IgD-negative memory B cell (primary cell): ENCODE measurements at regions not wholly inside any gene's neighbourhood (a gene's known extent, or its start where the extent isn't known, plus 50 kb on each side); places are given as distances from the start of the nearest gene placed in this dataset.
A peak's percentile ranks its signal among the peaks of the same experiment; 100 is the strongest.

Experiments used
- H3K27ac Mint-ChIP-seq, 3 donors: one replicate each; pipeline ENCODE4 v1.8.0; 2020 to 2022; ENCODE audit warnings: mild to moderate bottlenecking in 3 of 3, mixed read lengths in 3 of 3, moderate library complexity in 1 of 3
- H3K27me3 Mint-ChIP-seq: one replicate; pipeline ENCODE4 v1.8.0; 2021; ENCODE audit warnings: mixed read lengths
- H3K36me3 Mint-ChIP-seq: one replicate; pipeline ENCODE4 v1.8.0; 2020; ENCODE audit warnings: mild to moderate bottlenecking, mixed read lengths
- H3K4me1 Mint-ChIP-seq, 3 donors: one replicate each; pipeline ENCODE4 v1.8.0; 2020 to 2022; ENCODE audit warnings: mixed read lengths in 3 of 3, mild to moderate bottlenecking in 1 of 3
- H3K4me3 Mint-ChIP-seq, 4 donors: one replicate each; pipeline ENCODE4 v1.8.0; 2020 to 2022; ENCODE audit warnings: mild to moderate bottlenecking in 4 of 4, mixed read lengths in 4 of 4, moderate library complexity in 3 of 4
- H3K9me3 Mint-ChIP-seq, 3 donors: one replicate each; pipeline ENCODE4 v1.8.0; 2020 to 2021; ENCODE audit warnings: mixed read lengths in 3 of 3, mild to moderate bottlenecking in 1 of 3

DNA sequence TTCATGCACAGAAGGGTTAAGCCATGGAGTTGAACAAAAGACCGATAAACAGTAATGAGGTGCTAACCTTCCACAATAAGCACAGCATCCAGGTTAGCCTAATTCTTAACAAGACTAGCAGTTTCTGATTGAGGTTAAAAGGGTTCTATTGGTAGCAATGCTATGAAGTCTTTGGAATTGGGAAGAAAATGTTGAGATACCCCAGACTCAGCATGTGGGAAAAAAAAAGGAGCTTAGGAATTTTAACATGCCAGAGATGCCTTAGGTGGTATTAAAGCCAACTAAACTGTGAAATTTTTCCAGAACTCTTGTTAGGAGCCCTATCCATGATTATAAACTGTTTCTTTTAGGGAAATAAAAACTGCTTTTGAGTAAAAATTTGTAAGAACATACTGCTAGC lies 391.7 kb downstream of the GABRG1 start:
- Mint-ChIP-seq H3K4me1 (no peaks in the 10 kb centered on the region), H3K4me3 (no peak overlapping the region), H3K27ac (no peak overlapping the region), H3K27me3 (no peaks in the 10 kb centered on the region), H3K9me3 (peaks cover 0 to 9% (median 0%) of the 10 kb centered on the region in 3 donors), H3K36me3 (no peaks in the 10 kb centered on the region)

DNA sequence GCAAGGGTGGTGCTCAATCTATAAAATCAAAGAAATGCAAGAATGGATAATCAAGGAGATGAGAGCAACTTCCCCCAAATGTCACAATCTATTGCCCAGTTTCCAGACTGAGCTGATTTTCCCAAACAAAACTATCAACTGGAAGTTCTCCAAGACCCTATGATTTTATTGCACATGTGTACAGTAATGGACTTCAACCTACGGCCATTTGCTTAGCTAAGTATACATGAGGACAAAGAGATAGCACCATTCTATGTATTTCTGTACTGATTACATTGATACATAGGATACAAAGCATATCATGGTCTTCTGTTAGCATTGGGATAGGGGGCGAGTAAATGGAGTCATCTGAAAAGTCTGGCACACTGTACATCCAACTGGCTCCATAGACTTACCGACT lies 407.8 kb downstream of the GABRG1 start:
- Mint-ChIP-seq H3K27ac (no peak overlapping the region), H3K4me1 (no peaks in the 10 kb centered on the region)

DNA sequence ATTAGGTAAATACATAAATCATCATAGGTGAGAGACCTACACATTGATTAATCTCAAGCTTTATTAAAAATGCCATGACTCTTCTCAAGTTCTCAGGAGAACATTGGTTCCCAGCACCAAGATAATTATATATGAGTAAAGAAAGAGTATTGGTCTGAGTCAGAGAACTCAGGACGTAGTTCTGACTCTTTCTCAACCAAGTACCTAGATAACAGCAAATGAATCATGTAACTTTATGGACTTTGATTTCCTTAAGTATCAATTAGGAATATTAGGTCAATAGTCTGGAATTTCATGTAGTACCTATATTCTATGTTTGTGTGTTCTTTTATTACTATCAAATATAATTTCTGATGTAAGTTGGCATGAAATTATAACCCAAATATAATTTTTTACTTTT lies 409.9 kb downstream of the GABRG1 start:
- Mint-ChIP-seq H3K9me3 (peaks cover 0 to 1% (median 0%) of the 10 kb centered on the region in 3 donors), H3K36me3 (no peaks in the 10 kb centered on the region), H3K4me3 (no peak overlapping the region), H3K27me3 (no peaks in the 10 kb centered on the region), H3K27ac (no peak overlapping the region), H3K4me1 (no peaks in the 10 kb centered on the region)

More for the DNA sequence above, 407.8 kb downstream of the GABRG1 start:
- H3K27me3 Mint-ChIP-seq, result no peaks in the 10 kb centered on the region
- no peak overlapping the region for H3K4me3 Mint-ChIP-seq
- no peaks in the 10 kb centered on the region for H3K36me3 Mint-ChIP-seq
- H3K9me3 Mint-ChIP-seq, result peaks cover 0 to 5% (median 0%) of the 10 kb centered on the region in 3 donors

DNA sequence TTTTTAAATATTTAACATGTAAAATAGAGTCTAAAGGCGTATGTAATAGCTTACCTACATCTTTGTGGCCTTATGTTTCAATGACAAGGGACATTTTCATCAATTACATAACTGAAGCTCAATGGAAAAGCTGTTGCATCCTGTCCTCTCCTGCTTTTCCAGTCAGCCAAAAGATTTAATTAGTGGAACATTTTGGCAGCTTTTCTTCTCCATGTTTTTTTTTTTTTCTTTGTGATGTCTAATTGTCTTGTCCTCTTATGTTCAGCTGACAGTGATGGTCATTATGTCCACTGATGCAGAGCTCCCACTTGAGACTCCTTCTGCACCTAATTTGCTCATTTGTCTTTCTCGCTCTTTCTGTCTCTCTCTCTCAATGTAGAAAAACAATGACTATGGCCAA lies 422.2 kb downstream of the GABRG1 start:
- Mint-ChIP-seq H3K27ac (no peak overlapping the region), H3K4me3 (no peak overlapping the region), H3K9me3 (peaks cover 0 to 10% (median 0%) of the 10 kb centered on the region in 3 donors), H3K27me3 (no peaks in the 10 kb centered on the region), H3K36me3 (no peaks in the 10 kb centered on the region), H3K4me1 (no peaks in the 10 kb centered on the region)

DNA sequence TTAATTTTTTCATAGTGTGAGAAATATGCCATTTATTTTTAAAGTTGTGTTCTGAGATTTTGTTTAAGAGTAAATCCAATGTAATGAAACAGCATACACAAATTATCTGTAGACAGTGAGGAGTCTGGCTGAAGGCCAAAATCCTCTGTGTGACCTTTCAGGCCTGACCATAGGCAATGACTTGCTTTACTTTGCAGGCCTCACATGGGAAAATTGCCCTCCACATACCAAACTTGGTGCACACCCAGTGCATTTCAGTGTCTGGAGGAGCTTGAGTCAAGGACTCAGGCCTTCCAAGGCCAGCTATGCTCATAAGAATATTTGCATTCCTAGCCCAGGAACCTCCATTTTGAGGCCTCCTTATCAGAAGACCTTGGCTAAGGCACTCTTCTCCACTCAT lies 430.1 kb downstream of the GABRG1 start:
- Mint-ChIP-seq H3K36me3 (no peaks in the 10 kb centered on the region), H3K4me3 (no peak overlapping the region), H3K4me1 (no peaks in the 10 kb centered on the region), H3K9me3 (peaks cover 2 to 13% (median 3%) of the 10 kb centered on the region in 3 donors), H3K27me3 (no peaks in the 10 kb centered on the region), H3K27ac (no peak overlapping the region)

DNA sequence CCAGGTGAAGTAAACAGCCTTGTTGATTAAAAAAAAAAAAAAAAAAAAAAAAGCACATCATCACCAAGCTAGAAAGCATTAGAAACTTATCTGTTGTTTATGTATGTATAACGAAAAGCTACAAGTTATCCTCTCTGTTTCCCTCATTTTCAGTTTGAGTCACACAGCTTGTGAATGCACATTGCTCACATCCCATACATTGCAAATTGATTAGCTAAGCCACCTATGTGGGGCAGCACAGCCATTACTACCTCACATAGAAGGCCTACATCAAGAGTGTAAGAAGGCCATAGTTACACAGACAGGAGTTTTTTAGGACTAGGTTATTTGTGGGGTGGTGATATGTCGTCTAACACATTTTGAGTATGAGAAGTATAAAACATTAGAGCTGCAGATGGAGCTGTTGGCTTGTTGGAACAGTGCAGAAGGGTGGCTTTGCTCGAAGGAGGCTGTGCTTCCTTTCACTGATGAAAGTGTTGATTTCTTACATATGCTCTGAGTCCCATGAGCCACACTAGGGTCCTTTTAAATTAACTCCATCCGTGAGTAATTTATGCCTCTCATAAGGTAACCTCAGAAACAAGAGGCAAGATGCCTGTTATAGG lies 431.6 kb downstream of the GABRG1 start:
- peaks cover 3 to 14% (median 3%) of the 10 kb centered on the region in 3 donors for H3K9me3 Mint-ChIP-seq
- peak overlapping the region in 1 of 3 donors; percentile 18 for H3K27ac Mint-ChIP-seq
- H3K36me3 Mint-ChIP-seq, result no peaks in the 10 kb centered on the region
- H3K4me1 Mint-ChIP-seq, result no peaks in the 10 kb centered on the region
- H3K4me3 Mint-ChIP-seq, result no peak overlapping the region
- H3K27me3 Mint-ChIP-seq, result no peaks in the 10 kb centered on the region

DNA sequence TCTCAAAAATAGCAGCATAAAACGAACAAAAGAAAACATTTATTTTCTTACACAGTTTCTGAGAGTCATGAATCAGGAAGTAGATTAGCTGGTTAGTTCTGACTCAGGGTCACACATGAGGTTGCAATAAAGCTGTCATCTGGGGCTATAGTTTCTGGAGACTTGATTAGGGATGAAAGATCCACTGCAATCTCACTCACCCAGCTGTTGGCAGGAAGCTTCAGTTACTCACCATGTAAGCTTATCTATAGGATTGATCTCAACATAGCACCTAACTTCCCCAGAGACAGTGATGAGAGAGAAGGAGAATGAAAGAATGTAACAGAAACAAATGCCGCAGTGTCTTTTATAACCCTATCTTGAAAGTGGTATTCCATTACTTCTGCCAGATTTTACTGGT lies 435.5 kb downstream of the GABRG1 start:
- Mint-ChIP-seq H3K36me3 (no peaks in the 10 kb centered on the region), H3K4me3 (no peak overlapping the region), H3K27ac (no peak overlapping the region), H3K4me1 (no peaks in the 10 kb centered on the region), H3K9me3 (peaks cover 7 to 13% (median 8%) of the 10 kb centered on the region in 3 donors), H3K27me3 (no peaks in the 10 kb centered on the region)

DNA sequence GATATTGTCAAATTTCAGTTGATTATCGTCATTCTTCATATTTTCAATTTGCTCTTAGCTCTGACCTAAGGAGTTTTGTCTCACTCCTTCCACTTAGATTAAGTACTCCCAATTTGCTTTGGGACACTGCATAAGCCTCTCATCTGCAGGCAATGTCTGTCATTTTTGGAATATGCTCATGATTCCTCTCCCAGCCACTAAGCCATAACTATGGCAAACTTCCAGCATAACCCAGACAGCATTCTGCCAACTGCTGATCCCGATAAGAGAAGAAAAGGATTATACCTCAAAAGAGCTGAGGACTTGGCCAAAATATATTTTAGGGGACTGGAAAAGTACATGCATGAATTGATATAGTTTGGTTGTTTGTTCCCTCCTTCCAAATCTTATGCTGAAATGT lies 444.4 kb downstream of the GABRG1 start:
- H3K27ac Mint-ChIP-seq, result no peak overlapping the region
- peaks cover 2% of the 10 kb centered on the region for H3K36me3 Mint-ChIP-seq

DNA sequence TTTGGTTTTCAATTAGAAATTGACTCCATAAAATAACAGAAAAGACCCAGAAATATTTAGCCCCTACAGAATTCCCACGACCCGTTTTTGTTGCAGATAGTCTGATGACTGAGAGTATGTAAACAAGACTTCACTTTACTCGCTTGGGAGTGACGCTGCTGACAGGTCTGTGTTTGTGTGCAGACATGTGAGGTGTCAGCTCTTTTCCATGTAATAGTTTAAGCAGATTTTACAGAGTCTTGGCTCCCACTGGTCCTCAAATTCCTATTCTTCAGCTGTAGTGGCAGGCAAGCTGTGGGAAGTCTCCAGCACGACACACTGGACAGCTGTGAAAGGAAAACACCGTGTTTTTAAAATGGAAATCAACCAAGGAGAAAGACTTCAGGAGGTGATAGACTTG lies 455.7 kb downstream of the GABRG1 start:
- Mint-ChIP-seq H3K4me1 (no peaks in the 10 kb centered on the region), H3K4me3 (no peak overlapping the region), H3K27ac (no peak overlapping the region), H3K27me3 (no peaks in the 10 kb centered on the region), H3K9me3 (peaks cover 0 to 4% (median 3%) of the 10 kb centered on the region in 3 donors), H3K36me3 (no peaks in the 10 kb centered on the region)

More for the DNA sequence above, 444.4 kb downstream of the GABRG1 start:
- no peaks in the 10 kb centered on the region for H3K4me1 Mint-ChIP-seq
- H3K27me3 Mint-ChIP-seq, result no peaks in the 10 kb centered on the region
- no peak overlapping the region for H3K4me3 Mint-ChIP-seq
- H3K9me3 Mint-ChIP-seq, result peaks cover 1 to 4% (median 2%) of the 10 kb centered on the region in 3 donors

DNA sequence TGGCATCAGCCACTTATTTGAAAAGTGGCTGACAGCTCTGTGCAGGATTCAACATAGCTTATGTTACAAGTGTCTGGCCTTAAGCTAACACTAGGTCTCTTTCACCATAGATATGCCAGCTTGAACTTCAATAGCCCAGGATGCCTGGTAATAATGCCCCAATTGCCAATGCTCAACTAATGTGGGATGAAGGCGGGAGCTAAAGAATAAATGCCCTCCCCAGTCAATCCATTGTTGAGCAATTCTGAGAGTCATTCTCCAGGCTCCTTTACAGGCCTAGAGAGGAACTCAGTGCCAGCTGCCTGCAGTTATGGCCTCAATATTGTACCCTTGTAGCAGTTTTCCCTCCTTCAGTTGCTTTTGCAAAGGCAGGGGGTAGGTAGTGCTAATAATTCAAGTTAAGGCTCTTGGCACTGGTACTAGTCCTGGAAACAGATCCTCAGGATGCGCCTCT lies 460.2 kb downstream of the GABRG1 start:
- Mint-ChIP-seq H3K36me3 (no peaks in the 10 kb centered on the region), H3K4me1 (no peaks in the 10 kb centered on the region)

DNA sequence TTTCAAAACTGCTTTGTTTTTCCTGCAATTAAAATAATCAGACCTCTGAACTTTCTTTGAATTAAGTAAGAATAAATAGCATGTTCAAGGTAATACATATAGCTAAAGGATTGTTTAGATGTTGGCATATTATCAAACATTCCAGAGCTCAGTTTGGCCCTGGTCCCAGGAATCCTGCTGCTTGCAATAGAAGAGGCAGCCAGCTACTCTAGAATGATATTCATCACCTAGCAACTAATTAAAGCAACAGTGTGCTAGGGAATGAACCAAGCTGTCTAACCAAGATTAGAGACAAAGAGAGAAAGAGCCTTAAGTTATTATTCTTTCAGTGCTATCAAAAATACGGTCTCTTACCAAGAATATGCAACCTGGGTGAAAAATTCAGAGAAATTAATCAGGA lies 460.9 kb downstream of the GABRG1 start:
- H3K4me3 Mint-ChIP-seq, result no peak overlapping the region
- H3K9me3 Mint-ChIP-seq, result peaks cover 0 to 3% (median 2%) of the 10 kb centered on the region in 3 donors
- no peak overlapping the region for H3K27ac Mint-ChIP-seq
- H3K36me3 Mint-ChIP-seq, result no peaks in the 10 kb centered on the region
- no peaks in the 10 kb centered on the region for H3K4me1 Mint-ChIP-seq
- H3K27me3 Mint-ChIP-seq, result no peaks in the 10 kb centered on the region

More for the DNA sequence above, 460.2 kb downstream of the GABRG1 start:
- Mint-ChIP-seq H3K27me3 (no peaks in the 10 kb centered on the region), H3K27ac (no peak overlapping the region), H3K9me3 (peaks cover 0 to 3% (median 2%) of the 10 kb centered on the region in 3 donors), H3K4me3 (no peak overlapping the region)

DNA sequence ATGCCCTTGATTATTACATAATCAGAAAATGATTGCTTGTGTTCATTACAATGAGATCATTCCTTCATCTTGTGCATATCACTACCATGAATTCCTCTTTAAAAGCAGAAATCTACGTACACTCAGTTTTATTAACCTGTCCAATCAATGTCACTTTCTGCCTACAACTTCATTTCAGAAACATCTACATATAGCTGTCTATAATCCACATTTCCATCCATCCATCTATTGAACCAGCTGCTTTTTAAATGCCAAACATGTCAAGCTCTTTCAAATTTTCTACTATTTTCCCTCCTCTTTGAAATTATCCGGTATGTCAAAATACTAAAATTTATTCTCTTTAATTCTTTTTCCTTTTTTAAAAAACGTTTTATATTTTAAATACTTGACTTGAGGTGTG lies 462.0 kb downstream of the GABRG1 start:
- H3K27me3 Mint-ChIP-seq, result no peaks in the 10 kb centered on the region
- no peak overlapping the region for H3K27ac Mint-ChIP-seq
- H3K9me3 Mint-ChIP-seq, result peaks cover 0 to 3% (median 2%) of the 10 kb centered on the region in 3 donors
- no peaks in the 10 kb centered on the region for H3K36me3 Mint-ChIP-seq
- no peaks in the 10 kb centered on the region for H3K4me1 Mint-ChIP-seq
- H3K4me3 Mint-ChIP-seq, result no peak overlapping the region

DNA sequence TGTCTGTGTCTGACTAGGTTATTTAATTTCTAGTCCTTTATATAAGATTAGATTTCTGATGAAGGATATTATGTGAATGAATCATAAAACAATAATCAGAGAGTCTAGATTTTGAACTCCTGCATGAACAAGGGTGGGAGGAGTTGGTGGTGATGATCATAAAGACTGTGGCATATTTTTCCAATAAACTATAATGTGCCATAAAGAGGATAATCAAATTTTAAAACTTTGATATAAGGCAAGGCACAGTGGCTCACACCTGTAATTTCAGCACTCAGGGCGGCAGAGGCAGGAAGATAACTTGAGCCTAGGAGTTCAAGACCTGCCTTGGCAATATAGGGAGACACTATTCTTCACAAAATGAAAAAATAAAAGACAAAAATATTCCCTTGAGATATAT lies 473.3 kb downstream of the GABRG1 start:
- H3K4me1 Mint-ChIP-seq, result no peaks in the 10 kb centered on the region
- peaks cover 2% of the 10 kb centered on the region for H3K36me3 Mint-ChIP-seq
- no peak overlapping the region for H3K4me3 Mint-ChIP-seq
- H3K27me3 Mint-ChIP-seq, result no peaks in the 10 kb centered on the region
- H3K9me3 Mint-ChIP-seq, result peaks cover 0 to 3% (median 2%) of the 10 kb centered on the region in 3 donors
- H3K27ac Mint-ChIP-seq, result no peak overlapping the region

DNA sequence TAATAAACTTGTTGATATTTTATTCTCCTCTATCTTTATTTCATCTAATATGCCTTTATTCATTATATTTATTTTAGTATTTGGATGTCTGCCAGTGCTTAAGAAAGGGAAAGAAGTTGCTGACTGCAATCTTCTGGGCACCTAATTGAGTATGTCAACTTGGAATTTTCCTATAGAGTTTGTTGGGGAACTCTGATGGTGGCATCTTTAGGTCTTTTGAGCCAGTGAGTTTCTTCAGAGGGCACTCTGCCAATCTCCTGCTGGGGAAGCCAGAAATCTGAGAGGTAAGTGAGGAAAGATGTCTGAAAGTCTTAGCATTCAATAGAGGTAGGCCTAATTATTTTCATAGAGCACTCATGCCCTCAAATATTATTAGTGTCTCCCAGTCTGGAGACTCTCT lies 475.0 kb downstream of the GABRG1 start:
- H3K27me3 Mint-ChIP-seq, result no peaks in the 10 kb centered on the region
- H3K36me3 Mint-ChIP-seq, result peaks cover 2% of the 10 kb centered on the region

DNA sequence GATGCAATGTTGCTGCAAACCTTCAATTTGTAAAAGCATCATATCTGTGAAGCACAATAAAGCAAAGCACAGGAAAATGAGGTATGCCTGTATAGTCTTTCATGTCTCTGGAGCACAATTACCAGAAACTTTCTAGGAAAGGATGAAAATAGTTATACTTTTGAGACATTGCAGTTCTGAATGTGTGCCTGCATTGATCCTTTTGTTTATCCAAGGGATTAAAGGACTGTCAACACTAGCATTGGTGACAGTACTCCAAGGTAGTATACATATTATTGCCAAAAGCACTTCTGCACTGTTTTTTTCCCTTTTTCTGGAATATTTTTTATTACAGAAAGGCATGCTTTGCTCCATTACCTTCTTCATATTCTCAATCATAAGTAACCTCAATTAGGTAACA lies 476.0 kb downstream of the GABRG1 start:
- Mint-ChIP-seq H3K4me1 (no peaks in the 10 kb centered on the region), H3K27ac (no peak overlapping the region), H3K27me3 (no peaks in the 10 kb centered on the region), H3K9me3 (peaks cover 0 to 3% (median 2%) of the 10 kb centered on the region in 3 donors), H3K4me3 (no peak overlapping the region), H3K36me3 (peaks cover 2% of the 10 kb centered on the region)

More for the DNA sequence above, 475.0 kb downstream of the GABRG1 start:
- Mint-ChIP-seq H3K4me3 (no peak overlapping the region), H3K4me1 (no peaks in the 10 kb centered on the region), H3K27ac (no peak overlapping the region), H3K9me3 (peaks cover 0 to 3% (median 2%) of the 10 kb centered on the region in 3 donors)

DNA sequence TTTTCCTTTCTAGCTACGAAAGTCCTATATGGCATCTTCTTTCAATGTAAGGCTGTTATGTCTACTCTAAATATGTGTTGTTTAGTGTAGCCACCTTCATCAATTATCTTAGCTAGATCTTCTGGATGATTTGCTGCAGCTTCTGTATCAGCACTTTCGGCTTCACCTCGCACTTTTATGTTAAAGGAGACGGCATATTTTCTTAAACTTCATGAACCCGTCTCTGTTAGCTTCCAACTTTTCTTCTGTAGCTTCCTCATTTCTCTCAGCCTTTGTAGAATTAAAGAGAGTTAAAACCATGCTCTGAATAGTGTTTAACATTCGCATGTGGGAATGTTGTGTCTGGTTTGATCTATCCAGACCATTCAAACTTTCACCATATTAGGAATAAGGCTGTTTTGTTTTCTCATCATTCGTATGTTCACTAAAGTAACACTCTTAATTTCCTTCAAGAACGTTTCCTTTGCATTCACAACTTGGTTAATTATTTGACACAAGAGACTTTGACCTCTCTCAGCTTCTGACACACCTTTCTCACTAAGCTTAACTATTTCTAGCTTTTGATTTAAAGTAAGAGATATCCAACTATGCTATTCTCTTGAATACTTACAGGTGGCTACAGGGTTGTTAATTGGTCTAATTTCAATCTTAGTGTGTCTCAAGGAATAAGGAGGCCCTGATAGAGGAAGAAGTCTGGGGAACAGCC lies 476.8 kb downstream of the GABRG1 start:
- peaks cover 2% of the 10 kb centered on the region for H3K36me3 Mint-ChIP-seq
- H3K27ac Mint-ChIP-seq, result no peak overlapping the region
- H3K4me1 Mint-ChIP-seq, result no peaks in the 10 kb centered on the region
- no peak overlapping the region for H3K4me3 Mint-ChIP-seq
- H3K27me3 Mint-ChIP-seq, result no peaks in the 10 kb centered on the region
- peaks cover 0 to 2% (median 0%) of the 10 kb centered on the region in 3 donors for H3K9me3 Mint-ChIP-seq
